ENCODE measurements at regions not wholly inside any gene's neighbourhood (a gene's known extent, or its start where the extent isn't known, plus 50 kb on each side); places are given as distances from the start of the nearest gene placed in this dataset.

DNA sequence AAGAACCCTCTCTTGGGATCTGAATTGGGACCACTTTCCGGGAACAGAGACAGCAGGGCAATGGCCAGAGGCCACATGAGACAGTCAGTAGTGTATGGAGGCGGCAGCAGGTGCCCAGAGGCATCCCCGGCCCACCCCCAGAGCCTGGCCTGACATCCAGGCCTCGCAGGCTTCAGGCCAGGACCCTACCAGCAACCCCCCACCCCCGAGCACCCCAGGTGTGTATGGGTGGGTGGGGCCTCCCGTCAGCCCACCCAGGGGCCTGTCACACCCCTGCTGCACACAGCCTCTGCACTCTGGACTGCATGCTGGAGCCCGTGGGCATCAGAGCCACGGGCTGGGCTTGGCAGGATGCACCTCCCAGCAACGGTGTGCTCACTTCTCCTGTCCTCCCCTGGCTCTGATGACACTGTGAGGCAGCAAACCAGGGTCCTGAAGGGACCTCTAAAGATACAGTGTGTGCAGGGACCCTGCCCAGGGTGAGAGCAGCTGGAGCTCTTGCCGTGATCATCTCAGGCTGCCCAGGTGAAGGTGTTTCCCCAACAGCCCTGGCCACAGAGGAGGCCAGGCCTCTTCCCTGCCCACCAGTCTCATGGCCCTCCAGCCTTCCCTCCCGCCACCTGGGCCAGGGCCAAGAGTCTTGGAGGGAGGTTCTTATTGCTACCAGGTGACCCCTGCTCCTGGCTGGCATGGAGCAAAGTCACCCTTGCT lies 88.8 kb upstream of the SEPTIN5 start:
- no peak for DNase-seq

- DNase-seq = no peak
These were observed 88.2 kb upstream of the SEPTIN5 start for GRCh38 chr22:19626042-19626587.

GRCh38 chr22:19626666-19627065 lies 87.6 kb upstream of the SEPTIN5 start:
- DNase-seq = no peak

DNA sequence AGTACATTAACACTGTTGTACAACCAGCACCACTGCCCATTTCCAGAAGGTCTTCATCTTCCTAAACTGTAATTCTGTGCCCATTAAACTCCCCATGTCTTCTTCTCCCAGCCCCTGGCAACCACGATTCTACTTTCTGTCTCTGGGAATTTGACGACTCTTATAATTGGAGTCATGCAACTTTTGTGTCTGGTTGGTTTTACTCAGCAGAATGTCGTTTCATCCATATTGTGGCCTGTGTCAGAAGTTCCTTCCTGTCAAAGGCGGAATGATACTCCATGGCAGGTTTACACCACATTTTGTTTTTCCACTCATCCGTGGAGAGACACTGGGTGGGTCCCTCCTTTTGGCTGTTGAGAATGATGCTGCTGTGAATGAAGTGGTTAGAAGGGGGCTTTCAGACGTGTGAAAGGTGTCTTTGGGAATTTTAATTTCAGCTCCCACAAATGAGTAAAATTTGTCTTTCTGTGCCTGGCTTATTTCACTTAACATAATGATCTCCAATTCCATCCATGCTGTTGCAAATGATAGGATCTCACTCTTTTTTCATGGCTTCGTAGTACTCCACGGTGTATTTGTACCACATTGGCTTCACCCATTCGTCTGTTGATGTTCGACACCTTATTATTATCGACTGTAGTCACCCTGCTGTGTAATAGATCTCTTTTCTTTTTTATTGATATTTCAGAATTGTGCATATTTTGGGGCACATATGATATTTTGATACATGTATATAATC lies 86.1 kb upstream of the SEPTIN5 start:
- no peak for DNase-seq

- no peak for DNase-seq
These were observed 85.0 kb upstream of the SEPTIN5 start for GRCh38 chr22:19629331-19629719.

- peak; percentile 31 for DNase-seq
These were observed 84.4 kb upstream of the SEPTIN5 start for GRCh38 chr22:19629720-19630419.

- no peak for DNase-seq
These were observed 83.7 kb upstream of the SEPTIN5 start for GRCh38 chr22:19630614-19631013.

DNA sequence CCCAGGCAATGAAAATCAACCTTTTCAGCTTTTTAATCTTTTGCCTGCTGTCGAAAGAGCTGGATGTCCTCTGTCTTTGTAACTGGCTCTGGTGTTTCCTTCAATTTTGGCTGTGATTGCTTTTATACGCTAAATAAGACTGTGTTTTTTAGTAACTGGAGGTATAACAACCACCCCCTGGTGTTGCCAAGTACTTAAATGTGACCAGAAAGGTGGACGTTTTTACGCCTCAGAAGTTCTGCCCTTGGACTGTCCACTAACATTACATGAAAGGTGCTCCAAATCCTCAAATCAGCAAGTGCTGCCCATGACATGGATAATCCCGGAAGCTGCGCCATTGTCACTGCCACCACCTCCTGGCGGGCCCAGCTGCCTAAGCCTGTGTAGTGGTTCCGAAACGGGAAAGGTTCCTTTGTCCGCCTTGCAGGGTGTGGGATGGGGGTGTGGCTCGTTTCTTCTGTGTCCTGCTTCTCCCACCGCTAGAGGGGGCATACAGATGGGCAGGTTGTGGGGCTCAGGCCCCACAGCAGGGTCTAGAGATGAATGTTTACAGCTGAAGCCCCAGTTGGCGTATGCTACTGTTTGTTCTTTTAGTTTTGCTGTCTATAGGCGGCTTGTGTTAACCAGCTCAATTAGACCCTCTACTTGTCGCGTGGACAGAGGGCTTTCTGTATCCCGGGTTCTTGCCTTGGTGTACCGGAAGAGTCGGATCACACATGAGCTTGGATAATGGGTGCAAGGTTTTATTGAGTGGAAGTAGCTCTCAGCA lies 82.2 kb upstream of the SEPTIN5 start:
- DNase-seq = no peak

DNA sequence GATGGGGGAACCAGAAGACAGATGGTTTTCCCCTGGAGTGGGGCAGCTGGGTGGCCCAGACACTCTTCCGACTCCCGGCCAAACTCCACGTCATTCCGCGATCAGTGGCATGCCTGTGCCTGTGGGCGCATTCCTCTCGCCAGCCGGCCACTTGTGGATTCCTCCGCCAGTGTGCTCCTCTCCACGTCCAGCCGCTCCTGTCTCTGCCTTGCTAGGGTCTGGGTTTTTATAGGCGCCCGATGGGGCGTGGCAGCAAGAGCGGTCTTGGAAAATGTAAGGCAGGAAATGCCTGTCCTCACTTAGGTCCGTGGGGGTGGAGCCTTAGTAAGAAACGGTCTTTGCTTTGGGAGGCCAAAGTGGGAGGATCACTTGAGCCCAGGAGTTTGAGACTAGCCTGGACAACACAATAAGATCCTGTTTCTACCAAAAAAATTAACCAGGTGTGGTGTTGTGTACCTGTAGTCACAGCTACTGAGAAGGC lies 81.6 kb upstream of the SEPTIN5 start:
- no peak for DNase-seq

GRCh38 chr22:19634226-19634975 lies 79.9 kb upstream of the SEPTIN5 start:
- no peak for DNase-seq

- no peak for DNase-seq
These were observed 78.7 kb upstream of the SEPTIN5 start for GRCh38 chr22:19635644-19636043.

DNA sequence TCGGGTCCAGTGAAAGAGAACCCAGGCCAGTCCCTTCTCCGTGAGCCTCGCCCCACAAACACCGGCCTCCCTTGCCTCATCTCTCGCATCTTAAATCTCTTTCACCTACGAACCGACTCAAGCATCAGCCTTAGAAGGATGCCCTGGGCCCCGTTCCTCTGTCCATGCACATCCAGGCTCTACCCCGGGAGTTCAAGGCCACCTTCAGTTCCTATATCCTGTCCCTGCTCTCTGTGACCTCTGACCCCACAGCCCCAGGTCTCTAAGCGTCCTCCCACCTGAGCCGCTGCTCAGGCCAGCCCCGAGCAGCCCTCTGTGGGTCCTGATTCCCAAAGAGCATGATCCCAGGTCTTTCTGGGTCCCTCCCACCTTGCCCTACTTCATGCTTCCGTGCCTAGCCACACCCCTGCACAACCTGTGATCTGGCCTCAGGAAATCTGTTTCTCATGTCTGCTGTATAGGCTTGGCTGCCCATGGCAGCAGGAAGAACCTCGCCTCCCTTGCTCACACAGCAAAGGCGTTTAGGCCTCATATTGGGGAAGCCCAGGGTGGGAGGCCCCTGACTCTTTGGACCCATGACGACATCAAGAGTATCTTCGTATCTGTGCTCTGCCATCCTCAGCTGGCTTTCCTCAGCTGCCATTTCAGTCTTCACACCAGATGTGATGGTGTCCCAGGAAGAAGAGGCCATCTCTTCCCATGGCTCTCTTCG lies 77.5 kb upstream of the SEPTIN5 start:
- DNase-seq = no peak

GRCh38 chr22:19637408-19638281 lies 76.7 kb upstream of the SEPTIN5 start:
- no peak for DNase-seq

- DNase-seq = no peak
These were observed 75.9 kb upstream of the SEPTIN5 start for GRCh38 chr22:19638282-19639015.

DNA sequence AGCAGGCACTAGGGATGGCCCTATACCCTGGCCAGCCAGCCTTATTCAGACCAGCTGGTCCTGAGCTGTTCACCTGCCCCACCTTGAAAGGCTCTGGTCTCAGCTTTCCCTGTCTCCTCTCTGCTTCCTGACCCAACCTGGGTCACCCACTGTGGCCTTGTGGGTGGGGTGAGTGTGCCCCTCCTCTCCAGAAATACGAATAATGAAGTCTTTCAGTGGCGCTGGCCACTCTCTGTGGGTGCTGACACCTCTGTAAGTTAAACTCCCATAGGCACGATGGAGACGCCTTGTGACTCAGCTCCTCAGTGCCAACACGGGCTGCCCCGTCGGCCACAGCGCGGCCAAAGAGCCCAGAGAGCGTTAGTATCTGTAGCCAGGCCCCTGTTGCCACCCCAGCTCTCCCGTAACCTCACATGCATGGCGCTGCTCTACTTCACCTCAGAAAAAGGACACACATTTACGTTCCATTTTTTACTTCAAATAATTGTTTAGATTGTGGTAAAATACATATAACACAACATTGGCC lies 74.6 kb upstream of the SEPTIN5 start:
- no peak for DNase-seq

- no peak for DNase-seq
These were observed 74.0 kb upstream of the SEPTIN5 start for GRCh38 chr22:19640306-19640705.

GRCh38 chr22:19641254-19641982 lies 72.9 kb upstream of the SEPTIN5 start:
- no peak for DNase-seq

DNA sequence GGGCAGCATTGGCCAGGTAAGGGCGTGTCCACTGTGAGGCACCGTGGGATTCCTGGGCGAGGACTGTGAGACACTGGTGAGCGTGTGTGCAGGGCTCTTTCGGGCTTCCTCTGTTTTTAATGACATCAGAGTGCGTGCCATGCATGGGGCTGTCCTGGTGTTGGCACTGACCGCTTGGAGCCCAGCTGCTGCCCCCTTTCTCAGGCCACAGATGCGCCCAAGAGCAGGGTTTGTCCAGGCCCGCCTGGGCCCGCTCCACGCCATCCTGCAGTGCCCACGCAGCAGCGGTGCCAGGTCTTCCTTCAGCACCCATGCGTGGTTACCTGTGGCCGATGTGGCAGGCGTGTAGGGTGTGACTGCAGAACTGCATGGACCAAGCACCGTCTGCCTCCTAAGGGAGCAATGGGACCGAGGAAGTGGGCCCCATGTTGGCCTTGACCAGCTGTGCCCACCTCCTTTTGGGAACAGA lies 72.3 kb upstream of the SEPTIN5 start:
- DNase-seq = no peak
